Activated CD4-positive, alpha-beta T cell treated with anti-CD3 and anti-CD28 coated beads, Interleukin-2, amount 50 U/mL, for 4 hours (primary cell): ENCODE measurements at regions not wholly inside any gene's neighbourhood (a gene's known extent, or its start where the extent isn't known, plus 50 kb on each side); places are given as distances from the start of the nearest gene placed in this dataset.
"Not testable (repeated sequence)": the region's sequence is repeated elsewhere in the genome, so short reads cannot be mapped to it uniquely, and the experiment has no call there.

Source experiments
- DNase-seq, 2 experiments: peaks; one replicate each; pipeline ENCODE4 v3.0.0-alpha.2; 2020

DNA sequence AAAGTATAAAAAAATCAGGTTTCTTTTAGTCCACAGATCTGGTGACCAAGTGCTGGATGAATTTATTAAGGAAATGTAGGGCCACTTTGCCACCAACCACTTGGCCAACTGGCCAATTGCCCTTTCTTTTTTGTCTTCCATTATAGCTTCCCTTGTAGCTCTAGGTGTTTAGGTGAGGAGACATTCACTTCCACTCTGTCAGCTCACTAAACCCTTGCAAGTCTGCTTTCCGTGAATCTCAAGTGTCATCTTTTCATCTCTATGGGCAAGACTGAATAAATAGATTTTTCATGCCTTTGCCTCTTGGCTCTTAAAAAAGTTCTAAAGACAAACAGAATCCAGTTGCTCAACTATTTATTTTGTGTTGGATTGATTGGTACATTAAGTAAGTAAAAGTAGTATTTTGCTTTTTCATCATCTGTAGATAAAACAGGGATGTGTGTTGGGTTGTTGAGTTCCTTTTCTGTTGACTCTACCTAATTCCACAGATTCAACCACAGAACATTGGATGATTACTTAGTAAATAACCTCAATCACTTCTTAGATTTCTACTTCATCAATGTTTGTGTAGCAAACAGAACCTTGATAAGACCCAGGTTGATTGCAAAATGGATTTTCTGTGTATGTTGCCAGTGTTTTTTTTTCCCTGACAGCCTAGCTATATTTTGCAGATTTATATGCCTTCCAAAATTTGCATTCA, 68.1 kb upstream of the GRXCR1 start:
- no peak for DNase-seq

DNA sequence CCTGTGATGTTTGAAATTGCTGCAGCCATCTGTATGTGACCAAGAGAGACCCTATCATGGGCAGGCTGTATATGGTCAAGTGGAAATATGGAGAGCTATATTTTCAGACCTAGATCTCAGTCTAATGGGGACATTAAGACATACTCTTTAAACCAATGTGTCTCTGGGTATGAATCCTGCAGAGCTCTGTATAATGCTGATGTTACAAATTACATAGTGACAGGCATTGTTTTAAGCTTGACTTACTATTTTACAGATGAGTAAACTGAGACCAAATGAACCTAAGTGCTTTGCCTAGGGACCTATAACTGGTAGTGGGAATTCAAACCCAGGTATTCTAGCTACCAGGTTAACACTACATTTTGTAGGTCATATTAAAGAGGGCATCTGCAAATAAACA, 71.3 kb upstream of the GRXCR1 start:
- DNase-seq = no peak

- no peak for DNase-seq
Measured at GRCh38 chr4:42819863-42820514, 72.5 kb upstream of the GRXCR1 start.

GRCh38 chr4:42817913-42818312, 74.6 kb upstream of the GRXCR1 start:
- DNase-seq = no peak

GRCh38 chr4:42816880-42817400, 75.6 kb upstream of the GRXCR1 start:
- no peak for DNase-seq

DNA sequence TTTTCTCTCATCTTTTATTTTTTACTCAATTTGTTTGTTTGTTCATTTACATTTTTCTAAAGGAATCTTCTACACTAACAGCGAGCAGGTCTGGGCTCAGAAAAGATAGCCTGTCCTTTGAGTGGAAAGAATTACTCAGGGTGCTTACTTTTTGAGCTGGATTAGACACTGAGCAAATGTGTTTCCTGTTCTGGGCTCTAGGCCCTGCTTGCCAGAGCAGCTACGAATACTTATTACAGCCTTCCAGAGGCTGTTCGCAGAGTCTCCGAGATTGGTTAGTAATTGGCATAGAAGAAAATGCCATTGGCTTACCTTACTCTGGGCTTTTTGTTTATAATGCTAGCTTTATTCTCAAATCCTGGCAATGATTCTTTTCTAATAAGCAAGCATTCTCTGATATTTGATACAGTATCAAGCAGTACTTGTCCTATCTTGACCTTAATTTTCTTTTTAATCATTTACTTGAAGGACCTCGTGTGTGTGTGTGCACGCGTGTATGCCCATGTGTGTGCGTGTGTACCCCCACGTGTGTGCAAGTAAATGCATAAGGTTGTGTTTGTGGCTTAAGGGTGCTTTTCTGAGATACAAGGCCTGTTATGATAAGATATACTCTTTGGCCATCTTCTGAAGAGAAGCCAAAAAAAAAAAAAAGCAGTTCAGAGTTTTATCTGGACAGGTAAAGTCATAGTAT, 76.2 kb upstream of the GRXCR1 start:
- DNase-seq = no peak

DNA sequence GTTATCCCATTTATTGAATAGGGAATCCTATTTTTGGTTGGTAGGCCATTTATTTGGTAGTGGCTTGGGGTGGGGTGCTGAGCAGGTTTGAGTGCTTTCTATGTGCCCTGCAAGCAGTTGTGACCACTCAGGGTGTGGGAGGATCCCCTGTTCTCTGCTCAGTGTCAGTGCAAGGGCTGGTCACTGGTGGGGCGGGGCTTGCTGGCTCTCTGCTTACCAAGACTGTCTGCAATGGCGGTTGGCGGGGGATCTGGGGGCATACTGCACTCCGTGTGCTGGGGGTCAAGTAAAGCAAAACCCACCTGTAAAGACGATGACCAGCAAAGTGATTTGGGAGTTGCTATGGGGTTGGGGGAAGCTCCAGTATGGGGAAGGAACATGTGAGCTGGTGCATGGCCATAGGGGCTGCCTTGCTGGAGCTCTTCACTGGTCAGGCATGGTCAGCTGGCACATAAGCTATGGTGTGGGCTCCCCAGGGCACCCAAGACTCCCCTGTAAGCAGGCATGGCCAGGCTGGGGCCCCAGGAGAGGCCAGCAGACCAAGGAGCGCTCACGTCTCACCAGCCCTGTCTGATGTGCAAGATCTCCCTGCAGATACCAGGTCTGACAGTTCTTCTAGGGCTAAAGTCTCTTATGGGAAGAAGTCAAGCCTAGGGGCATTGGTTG, 83.0 kb upstream of the GRXCR1 start:
- DNase-seq = no peak

GRCh38 chr4:42806303-42806835, 86.1 kb upstream of the GRXCR1 start:
- DNase-seq = no peak

DNA sequence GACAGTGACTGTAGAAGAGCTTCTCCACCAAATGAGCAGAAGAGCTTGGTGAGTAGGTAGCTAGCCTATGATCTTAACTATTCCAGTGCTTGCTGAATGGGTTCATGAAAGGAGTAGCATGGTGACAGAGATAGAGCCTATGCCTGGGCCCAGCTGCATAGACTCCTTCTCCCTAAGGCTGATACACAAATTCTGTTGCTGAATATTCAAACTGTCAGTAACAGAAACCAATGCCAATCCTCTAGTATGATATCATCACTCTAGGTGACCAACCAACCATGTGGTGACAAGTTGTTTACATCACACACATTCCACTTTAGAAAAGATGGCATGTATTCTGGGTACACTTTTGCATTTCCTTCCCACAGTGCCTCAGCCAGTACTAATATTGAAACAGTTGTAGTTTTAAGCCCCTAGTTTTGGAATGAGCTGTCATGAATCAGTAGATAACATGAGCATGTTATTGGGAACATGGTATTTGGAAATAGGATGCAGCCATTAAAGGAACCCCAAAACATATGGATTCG, 103.4 kb upstream of the GRXCR1 start:
- no peak for DNase-seq

GRCh38 chr4:42787079-42787463, 105.4 kb upstream of the GRXCR1 start:
- no peak for DNase-seq

DNA sequence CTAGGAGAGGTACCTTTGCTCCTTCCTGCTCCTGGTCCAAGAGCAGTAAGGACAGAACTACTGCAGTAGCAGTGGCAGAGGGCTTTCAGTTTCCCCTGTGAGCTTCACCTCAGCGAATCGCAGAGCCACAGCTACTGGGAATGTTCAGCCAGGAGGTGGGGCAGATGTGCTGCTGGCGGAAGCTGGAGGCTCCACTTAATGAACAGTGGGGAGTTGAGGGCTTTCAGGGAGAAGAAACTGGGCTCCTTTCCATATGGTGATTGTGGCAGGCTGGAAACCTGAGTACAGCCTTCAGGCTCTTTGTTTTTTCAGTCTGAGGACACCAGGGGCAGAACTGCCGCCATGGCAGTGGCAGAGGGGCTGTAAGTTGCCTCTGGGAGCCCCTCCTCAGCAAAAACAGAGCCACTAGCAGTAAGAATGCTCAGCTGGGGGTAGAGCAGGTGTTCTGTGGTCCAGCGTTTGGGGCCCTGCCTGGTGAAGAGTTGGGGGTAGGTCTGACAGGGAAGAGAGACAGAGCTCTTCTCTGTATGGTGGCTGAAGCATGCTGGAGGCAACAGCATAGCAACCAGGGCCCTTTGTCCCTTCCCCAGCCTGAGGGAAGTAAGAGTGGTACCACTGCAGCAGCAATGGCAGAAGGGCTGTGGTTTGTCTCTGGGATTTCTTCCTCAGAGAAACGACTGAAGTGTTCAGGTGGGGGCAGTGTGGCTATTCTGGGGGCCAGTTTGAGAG, 106.0 kb upstream of the GRXCR1 start:
- DNase-seq = no peak

- no peak for DNase-seq
Measured at GRCh38 chr4:42785817-42786216, 106.7 kb upstream of the GRXCR1 start.

DNA sequence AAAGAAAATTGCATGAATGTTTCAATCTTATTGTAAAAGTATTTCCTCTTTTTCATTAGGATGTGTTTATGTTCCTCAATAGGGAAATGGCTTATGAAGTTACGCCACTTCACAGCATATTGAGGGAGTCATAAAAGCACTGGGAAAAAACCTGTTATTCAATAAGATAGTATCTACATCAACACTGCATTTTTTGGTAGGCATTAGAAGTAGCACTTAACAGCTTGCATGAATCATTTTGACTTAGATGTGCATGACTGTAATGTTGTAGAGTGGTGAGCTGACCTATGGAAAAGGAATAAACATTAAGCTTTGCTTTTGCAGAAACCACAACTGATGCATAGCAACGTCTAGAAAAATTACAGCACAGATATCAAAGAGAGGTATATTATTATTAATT, 111.2 kb upstream of the GRXCR1 start:
- no peak for DNase-seq

- DNase-seq = no peak
Measured at GRCh38 chr4:42778349-42778748, 114.2 kb upstream of the GRXCR1 start.

DNA sequence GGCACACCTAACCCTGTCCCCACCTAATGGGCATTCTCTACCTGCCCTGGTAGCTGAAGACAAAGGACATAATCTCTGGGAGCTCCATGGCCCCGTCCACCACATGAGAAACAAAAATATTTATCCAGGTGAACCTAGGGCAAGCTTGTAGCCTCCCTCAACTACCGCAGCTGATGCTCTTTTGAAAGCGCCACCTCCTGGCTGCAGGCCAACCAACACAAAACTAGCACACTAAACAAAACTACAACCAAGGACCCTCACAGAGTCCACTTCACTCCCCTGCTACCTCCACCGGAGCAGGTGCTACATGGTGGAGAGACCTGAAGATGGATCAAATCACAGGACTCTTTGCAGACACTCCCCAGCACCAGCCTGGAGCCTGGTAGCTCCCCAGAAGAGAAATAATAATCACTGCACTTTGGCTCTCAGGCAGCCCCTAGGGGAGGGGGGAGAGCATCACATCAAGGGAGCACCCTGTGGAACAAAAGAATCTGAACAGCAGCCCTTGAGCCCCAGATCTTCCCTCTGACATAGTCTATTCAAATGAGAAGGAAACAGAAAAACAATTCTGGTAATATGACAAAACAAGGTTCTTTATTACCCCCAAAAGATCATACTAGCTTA, 111.3 kb upstream of the ATP8A1 start:
- no peak for DNase-seq

- DNase-seq = no peak
Measured at GRCh38 chr4:42767669-42768068, 110.8 kb upstream of the ATP8A1 start.

- no peak for DNase-seq
Measured at GRCh38 chr4:42761804-42762203, 104.9 kb upstream of the ATP8A1 start.

DNA sequence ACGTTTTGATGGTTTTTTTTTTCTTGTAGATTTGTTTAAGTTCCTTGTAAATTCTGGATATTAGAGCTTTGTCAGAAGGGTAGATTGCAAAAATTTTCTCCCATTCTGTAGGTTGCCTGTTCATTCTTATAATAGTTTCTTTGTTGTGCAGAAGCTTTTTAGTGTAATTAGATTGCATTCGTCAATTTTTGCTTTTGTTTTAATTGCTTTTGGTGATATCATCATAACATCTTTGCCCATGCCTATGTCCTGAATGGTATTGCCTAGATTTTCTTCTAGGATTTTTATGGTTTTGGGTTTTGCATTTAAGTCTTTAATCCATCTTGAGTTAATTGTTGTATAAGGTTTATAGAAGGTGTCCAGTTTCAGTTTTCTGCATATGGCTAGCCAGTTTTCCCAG, 98.1 kb upstream of the ATP8A1 start:
- DNase-seq = not testable (repeated sequence)

DNA sequence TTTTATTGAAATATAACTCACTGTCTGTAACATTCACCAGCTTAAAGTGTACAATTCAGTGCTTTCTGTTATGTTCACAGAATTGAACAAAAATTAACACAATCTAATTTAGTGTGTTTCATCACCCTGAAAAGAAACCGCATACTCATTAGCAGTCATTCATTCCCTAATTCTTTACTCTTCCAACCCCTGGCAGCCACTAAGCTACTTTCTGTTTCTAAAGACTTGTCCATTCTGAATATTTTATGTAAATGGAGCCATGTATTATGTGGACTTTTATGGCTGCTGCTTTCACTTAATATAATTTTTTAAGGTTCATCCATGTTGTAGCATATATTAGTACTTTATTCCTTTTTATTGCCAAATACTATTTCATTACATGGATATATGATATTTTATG, 94.7 kb upstream of the ATP8A1 start:
- DNase-seq = no peak

GRCh38 chr4:42750856-42751255, 94.0 kb upstream of the ATP8A1 start:
- DNase-seq = no peak

DNA sequence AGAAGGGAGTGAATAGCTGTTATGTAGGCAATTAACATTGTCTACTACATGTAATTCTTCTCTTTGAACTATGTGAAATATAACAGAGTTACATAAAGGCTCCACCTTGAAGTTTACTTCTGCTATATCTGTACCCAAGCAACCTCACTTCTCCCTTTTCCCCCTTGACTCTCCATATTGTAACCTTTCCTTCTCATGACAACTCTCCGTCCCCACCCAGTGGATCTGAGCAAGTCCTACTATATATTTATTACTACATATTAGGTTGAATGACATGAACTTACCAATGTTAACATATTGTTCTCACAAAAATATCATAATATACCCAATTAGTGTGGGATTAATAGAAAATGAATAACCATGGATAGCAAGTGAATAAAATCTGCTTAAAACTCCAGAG, 93.2 kb upstream of the ATP8A1 start:
- DNase-seq = peak in 1 of 2 experiments; percentile 1

DNA sequence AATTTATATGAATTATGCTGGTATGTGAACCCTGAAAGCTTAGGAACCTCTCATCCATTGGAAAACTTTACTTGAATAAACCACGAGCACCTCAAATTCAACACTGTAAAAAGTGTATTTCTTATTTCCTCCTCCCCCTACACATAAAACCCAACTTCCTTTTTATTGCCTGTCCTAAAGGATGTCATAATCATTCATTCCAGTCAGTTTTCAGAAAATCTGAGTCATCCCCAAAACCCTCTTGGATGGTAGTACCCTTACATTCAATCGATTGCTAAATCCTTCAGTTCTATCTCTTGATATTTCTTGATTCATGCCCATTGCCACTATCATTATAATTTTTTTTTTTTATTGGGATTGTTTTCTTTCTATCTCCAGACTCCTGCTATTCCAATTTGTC, 91.1 kb upstream of the ATP8A1 start:
- DNase-seq = no peak
